ENCODE measurements at regions not wholly inside any gene's neighbourhood (a gene's known extent, or its start where the extent isn't known, plus 50 kb on each side); places are given as distances from the start of the nearest gene placed in this dataset.
"Not testable (repeated sequence)": the region's sequence is repeated elsewhere in the genome, so short reads cannot be mapped to it uniquely, and the experiment has no call there.

- DNase-seq (ENCODE audit: low spot score): peak; percentile 76
These were observed 56.5 kb upstream of the GATA2 start for GRCh38 chr3:128549283-128550112.

- no peak for DNase-seq (ENCODE audit: low spot score)
These were observed 55.7 kb upstream of the GATA2 start for GRCh38 chr3:128548426-128549282.

GRCh38 chr3:128548021-128548420 is 55.0 kb upstream of the GATA2 start:
- DNase-seq (ENCODE audit: low spot score): no peak

DNA sequence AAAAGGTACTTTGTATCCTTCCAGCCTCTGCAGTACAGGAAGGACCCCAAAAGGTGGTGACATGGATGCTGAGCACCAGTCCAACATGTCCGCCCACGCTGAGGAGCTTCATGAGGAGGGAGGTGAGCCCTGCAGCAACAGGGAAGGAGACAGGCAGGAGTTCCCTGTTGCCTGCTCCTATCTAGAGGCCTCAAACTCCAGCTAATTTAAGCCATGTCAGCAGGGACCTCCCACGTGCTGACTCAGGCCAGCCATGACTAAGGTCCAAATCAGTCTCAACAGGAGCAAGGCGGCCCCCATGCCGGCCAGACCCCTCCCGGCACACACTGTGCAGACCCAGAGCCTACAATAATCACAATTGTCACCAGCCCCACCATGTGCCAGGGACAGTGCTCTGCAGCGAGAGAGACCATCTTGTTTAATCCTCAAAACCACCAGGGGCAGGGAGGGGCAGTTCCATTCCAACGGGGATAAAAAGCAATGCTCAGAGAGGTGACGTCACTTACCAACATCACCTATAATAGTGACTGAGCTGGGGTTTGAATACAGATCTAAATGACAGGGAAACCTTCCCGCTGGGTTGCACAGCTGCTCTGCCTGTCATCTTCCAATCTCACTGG is 54.5 kb upstream of the GATA2 start:
- DNase-seq (ENCODE audit: low spot score): peak; percentile 64

- DNase-seq (ENCODE audit: low spot score): no peak
These were observed 53.6 kb upstream of the GATA2 start for GRCh38 chr3:128546646-128547045.

DNA sequence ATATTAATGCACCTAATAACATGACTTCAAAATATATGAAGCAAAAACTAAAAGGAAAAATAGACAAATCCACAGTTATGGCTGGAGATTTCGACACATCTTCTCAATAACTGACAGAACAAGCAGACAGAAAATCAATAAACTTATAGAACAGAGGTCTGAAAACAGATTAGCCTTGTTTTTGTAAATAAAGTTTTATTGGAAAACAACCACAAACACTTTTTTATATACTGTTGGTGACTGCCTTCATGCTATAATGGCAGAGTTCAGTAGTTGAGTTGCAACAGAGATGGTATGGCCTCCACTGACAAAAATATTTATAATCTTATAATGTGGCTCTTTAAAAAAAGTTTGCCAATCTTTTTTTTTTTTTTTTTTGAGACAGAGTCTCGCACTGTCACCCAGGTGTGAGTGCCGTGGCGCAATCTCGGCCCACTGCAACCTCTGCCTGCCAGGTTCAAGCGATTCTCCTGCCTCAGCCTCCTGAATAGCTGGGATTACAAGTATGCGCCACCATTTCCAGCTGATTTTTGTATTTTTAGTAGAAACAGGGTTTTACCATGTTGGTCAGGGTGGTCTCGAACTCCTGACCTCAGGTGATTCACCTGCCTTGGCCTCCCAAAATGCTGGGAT is 52.2 kb upstream of the GATA2 start:
- no peak for DNase-seq (ENCODE audit: low spot score)

DNA sequence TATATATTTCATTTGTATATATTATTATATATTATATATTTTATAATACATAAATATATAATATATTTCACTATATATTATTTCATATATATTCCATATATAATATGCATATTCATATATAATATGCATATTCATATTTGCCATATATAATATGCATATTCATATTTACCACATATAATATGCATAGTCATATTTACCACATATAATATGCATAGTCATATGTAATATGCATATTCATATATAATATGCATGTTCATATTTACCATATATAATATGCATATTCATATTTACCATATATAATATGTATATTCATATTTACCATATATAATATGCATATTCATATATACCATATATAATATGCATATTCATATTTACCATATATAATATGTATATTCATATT is 51.2 kb upstream of the GATA2 start:
- DNase-seq (ENCODE audit: low spot score): no peak

DNA sequence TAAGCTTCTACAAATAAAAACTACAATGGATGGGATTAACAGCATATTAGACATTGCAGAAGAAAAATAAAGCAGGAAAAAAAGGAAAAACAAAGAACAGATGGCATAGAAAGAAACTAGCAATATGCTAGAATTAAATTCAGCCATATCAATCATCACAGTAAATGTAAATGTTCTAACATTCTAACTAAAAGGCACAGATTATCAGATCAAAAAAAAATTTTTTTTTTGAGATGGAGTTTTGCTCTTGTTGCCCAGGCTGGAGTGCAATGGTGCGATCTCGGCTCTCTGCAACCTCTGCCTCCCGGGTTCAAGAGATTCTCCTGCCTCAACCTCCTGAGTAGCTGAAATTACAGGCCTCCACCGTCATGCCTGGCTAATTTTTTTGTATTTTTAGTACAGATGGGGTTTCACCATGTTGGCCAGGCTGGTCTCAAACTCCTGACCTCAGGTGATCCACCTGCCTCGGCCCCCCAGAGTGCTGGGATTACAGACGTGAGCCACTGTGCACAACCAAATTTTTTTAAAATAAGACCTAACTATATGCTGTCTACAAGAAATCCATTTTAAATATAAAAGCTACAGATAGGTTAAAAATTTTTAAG is 50.7 kb upstream of the GATA2 start:
- not testable (repeated sequence) for DNase-seq (ENCODE audit: low spot score)

Measured in GM03348 (cell line).